Fibroblast of villous mesenchyme (primary cell): ENCODE measurements at regions not wholly inside any gene's neighbourhood (a gene's known extent, or its start where the extent isn't known, plus 50 kb on each side); places are given as distances from the start of the nearest gene placed in this dataset.

Experiments used
- DNase-seq: peaks from one replicate; pipeline ENCODE4 v3.0.0-alpha.2; 2010; ENCODE audit warnings: low read depth
- H3K4me3 ChIP-seq: 2 replicates; pipeline ENCODE4 v1.5.1; 2011; ENCODE audit warnings: low read depth, mild to moderate bottlenecking, low read length
- CTCF ChIP-seq: IDR thresholded peaks from 2 replicates; pipeline ENCODE4 v1.5.1; 2012; ENCODE audit warnings: low read depth, mild to moderate bottlenecking, low read length; ENCODE audit not compliant: insufficient read depth

- peak; percentile 32 for DNase-seq
- no peak for TF ChIP-seq CTCF
- H3K4me3 ChIP-seq: no peak overlapping the region
Observed at GRCh38 chr15:39083213-39083612, 497.7 kb upstream of the THBS1 start.

- peak; percentile 94 for DNase-seq
- H3K4me3 ChIP-seq: no peak overlapping the region
- no peak for TF ChIP-seq CTCF
Observed at GRCh38 chr15:39084674-39085530, 496.0 kb upstream of the THBS1 start.

GRCh38 chr15:39086641-39087040 is 494.2 kb upstream of the THBS1 start:
- no peak for TF ChIP-seq CTCF
- no peak overlapping the region for H3K4me3 ChIP-seq
- no peak for DNase-seq

- no peak for TF ChIP-seq CTCF
- no peak for DNase-seq
- H3K4me3 ChIP-seq: no peak overlapping the region
Observed at GRCh38 chr15:39088156-39088555, 492.7 kb upstream of the THBS1 start.

GRCh38 chr15:39092354-39092753 is 488.5 kb upstream of the THBS1 start:
- H3K4me3 ChIP-seq: no peak overlapping the region
- DNase-seq: no peak
- no peak for TF ChIP-seq CTCF

- no peak for DNase-seq
- no peak overlapping the region for H3K4me3 ChIP-seq
- no peak for TF ChIP-seq CTCF
Observed at GRCh38 chr15:39092761-39093160, 488.1 kb upstream of the THBS1 start.

GRCh38 chr15:39094116-39094515 is 486.8 kb upstream of the THBS1 start:
- H3K4me3 ChIP-seq: no peak overlapping the region
- no peak for DNase-seq
- no peak for TF ChIP-seq CTCF
